Lower lobe of right lung (tissue), 2 donors: ENCODE measurements at regions not wholly inside any gene's neighbourhood (a gene's known extent, or its start where the extent isn't known, plus 50 kb on each side); places are given as distances from the start of the nearest gene placed in this dataset.
"Not testable (repeated sequence)": the region's sequence is repeated elsewhere in the genome, so short reads cannot be mapped to it uniquely, and the experiment has no call there.

Source experiments
- ATAC-seq, 2 donors: fragments of 200-7000 bp; cut with Tn5 transposase; one replicate each; pipeline ENCODE4 v1.9.1; 2020 to 2022; ENCODE audit warnings: mild to moderate bottlenecking in 2 of 2, moderate library complexity in 2 of 2
- DNase-seq: peaks from one replicate; pipeline ENCODE4 v3.0.0-alpha.2; 2020
- H3K27ac ChIP-seq: fragments of 200-600 bp; one replicate; pipeline ENCODE4 v1.8.0; 2022
- H3K27me3 ChIP-seq: fragments of 200-600 bp; one replicate; pipeline ENCODE4 v1.8.0; 2022; ENCODE audit warnings: low read depth
- H3K36me3 ChIP-seq: fragments of 200-600 bp; one replicate; pipeline ENCODE4 v1.8.0; 2022; ENCODE audit warnings: mild to moderate bottlenecking
- H3K4me1 ChIP-seq: fragments of 200-600 bp; one replicate; pipeline ENCODE4 v1.8.0; 2022
- H3K4me3 ChIP-seq: fragments of 200-600 bp; one replicate; pipeline ENCODE4 v1.8.0; 2022; ENCODE audit warnings: mild to moderate bottlenecking
- H3K9me3 ChIP-seq: fragments of 200-600 bp; one replicate; pipeline ENCODE4 v1.8.0; 2022
- intact Hi-C: fragments of 100-400 bp; cut with DNase I; formaldehyde crosslinking; loops from one replicate; pipeline ENCODE4 v1.11.0; 2022
- TF ChIP-seq, protein P1 (sequence below): fragments of 200-600 bp; IDR thresholded peaks from one replicate; pipeline ENCODE4 v1.8.0; 2022; ENCODE audit warnings: antibody characterized with exemption, mild to moderate bottlenecking
- donor health status: DM: no; HTN: yes; CAD: no; lungs with severe emphysema.

DNA sequence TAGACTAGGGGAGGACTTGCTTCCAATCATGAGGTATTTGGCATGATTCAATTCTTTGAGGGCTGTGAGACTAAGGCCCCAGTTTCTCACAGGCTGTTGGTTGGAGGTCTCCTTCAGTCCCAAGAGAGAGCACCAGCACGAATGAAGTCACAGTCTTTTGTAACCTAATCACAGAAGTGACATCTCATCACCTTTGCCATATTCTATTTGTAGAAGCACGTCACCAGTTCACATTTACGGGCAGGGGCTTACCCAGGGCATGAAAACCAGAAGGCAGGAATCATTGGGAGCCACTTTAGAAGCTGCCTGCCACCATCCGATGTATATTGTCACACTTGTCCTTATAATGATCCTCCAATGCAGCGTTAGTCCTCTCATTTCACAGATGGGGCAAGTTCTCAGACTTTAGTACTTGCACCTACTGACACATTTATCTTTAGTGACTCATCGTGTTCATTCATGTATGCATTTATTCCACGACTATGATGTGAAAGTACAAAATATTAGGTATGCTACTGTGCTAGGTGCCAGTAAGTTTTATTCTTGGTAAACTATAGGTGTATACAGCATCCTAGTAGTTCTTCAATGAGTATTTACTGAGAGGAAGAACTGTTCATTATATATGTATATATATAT is 163.8 kb upstream of the PGRMC2 start:
- H3K4me1 ChIP-seq = peaks cover 24% of the 10 kb centered on the region

GRCh38 chr4:128450326-128451120 is 162.9 kb upstream of the PGRMC2 start:
- Histone ChIP-seq H3K27me3 (no peaks in the 10 kb centered on the region), H3K4me1 (peaks cover 24% of the 10 kb centered on the region), H3K9me3 (no peaks in the 10 kb centered on the region), H3K27ac (no peak overlapping the region), H3K4me3 (no peak overlapping the region), H3K36me3 (no peaks in the 10 kb centered on the region)
- TF ChIP-seq, protein P1, sequence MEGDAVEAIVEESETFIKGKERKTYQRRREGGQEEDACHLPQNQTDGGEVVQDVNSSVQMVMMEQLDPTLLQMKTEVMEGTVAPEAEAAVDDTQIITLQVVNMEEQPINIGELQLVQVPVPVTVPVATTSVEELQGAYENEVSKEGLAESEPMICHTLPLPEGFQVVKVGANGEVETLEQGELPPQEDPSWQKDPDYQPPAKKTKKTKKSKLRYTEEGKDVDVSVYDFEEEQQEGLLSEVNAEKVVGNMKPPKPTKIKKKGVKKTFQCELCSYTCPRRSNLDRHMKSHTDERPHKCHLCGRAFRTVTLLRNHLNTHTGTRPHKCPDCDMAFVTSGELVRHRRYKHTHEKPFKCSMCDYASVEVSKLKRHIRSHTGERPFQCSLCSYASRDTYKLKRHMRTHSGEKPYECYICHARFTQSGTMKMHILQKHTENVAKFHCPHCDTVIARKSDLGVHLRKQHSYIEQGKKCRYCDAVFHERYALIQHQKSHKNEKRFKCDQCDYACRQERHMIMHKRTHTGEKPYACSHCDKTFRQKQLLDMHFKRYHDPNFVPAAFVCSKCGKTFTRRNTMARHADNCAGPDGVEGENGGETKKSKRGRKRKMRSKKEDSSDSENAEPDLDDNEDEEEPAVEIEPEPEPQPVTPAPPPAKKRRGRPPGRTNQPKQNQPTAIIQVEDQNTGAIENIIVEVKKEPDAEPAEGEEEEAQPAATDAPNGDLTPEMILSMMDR = no peak
- intact Hi-C loops = no loop called here
- DNase-seq (no peak), ATAC-seq (no peak)

More for the DNA sequence above, 163.8 kb upstream of the PGRMC2 start:
- TF ChIP-seq, protein P1 = no peak
- no peaks in the 10 kb centered on the region for H3K36me3 ChIP-seq
- H3K27me3 ChIP-seq = no peaks in the 10 kb centered on the region
- intact Hi-C loops = no loop called here
- DNase-seq = no peak
- no peak overlapping the region for H3K4me3 ChIP-seq
- no peaks in the 10 kb centered on the region for H3K9me3 ChIP-seq
- H3K27ac ChIP-seq = no peak overlapping the region
- no peak for ATAC-seq

DNA sequence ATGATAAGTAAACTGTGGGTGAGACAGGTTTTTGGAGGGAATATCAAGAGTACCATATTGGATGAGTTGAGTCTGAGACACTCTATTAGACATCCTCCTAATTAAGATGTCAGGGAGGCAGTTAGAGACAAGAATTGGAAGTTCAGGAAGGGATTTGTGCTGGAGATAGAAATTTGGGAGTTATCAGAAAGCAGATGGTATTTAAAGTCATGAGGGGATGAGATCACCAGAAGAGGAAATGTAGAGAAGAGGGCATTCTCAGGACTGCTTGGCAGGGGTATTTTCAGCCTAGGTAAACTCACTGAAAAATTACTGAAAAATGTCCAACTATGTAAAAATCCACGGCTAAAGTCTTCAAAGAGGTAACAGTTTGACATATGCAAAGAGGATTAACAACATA is 161.6 kb upstream of the PGRMC2 start:
- Histone ChIP-seq H3K9me3 (peaks cover 11% of the 10 kb centered on the region), H3K4me1 (peaks cover 18% of the 10 kb centered on the region), H3K4me3 (no peak overlapping the region), H3K27ac (no peak overlapping the region), H3K36me3 (no peaks in the 10 kb centered on the region), H3K27me3 (no peaks in the 10 kb centered on the region)
- DNase-seq (no peak), ATAC-seq (no peak)
- intact Hi-C loops = no loop called here
- TF ChIP-seq, protein P1 = no peak

DNA sequence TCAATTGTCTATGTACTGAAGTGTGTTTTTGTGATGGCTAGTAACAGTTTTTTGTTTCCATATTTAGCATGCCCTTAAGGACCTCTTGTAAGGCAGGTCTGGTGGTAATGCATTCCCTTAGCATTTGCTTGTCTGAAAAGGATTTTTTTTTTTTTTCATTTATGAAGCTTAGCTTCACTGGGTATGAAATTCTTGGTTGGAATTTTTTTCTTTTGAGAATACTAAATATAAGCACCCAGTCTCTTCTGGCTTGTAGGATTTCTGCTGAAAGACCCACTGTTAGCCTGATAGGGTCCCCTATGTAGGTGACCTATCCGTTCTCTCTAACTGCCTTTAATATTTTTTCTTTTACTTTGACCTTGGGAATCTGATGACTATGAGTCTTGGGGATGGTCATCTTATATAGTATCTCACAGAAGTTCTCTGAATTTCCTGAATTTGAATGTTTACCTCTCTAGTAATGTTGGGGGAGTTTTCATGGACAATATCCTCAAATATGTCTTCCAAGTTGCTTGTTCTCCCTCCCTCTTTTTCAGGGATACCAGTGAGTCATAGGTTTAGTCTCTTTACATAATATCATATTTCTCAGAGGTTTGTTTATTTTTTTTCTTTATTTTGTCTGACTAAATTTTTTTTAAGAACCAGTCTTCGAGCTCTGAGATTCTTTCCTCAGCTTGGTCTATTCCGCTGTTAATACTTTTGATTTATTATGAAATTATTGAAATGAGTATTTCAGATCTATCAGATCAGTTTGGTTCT is 157.1 kb upstream of the PGRMC2 start:
- H3K4me1 ChIP-seq = no peaks in the 10 kb centered on the region
- TF ChIP-seq, protein P1 = no peak
- intact Hi-C loops = no loop called here
- no peaks in the 10 kb centered on the region for H3K36me3 ChIP-seq
- no peak overlapping the region for H3K27ac ChIP-seq
- no peak for ATAC-seq
- peaks cover 13% of the 10 kb centered on the region for H3K9me3 ChIP-seq
- H3K27me3 ChIP-seq = no peaks in the 10 kb centered on the region
- DNase-seq = no peak
- H3K4me3 ChIP-seq = no peak overlapping the region

GRCh38 chr4:128440923-128441322 is 153.3 kb upstream of the PGRMC2 start:
- intact Hi-C loops = no loop called here
- peaks cover 23% of the 10 kb centered on the region for H3K9me3 ChIP-seq
- H3K4me3 ChIP-seq = no peak overlapping the region
- H3K27me3 ChIP-seq = no peaks in the 10 kb centered on the region
- no peak for DNase-seq
- TF ChIP-seq, protein P1 = no peak
- H3K27ac ChIP-seq = no peak overlapping the region
- H3K36me3 ChIP-seq = no peaks in the 10 kb centered on the region
- ATAC-seq = no peak
- H3K4me1 ChIP-seq = no peaks in the 10 kb centered on the region

DNA sequence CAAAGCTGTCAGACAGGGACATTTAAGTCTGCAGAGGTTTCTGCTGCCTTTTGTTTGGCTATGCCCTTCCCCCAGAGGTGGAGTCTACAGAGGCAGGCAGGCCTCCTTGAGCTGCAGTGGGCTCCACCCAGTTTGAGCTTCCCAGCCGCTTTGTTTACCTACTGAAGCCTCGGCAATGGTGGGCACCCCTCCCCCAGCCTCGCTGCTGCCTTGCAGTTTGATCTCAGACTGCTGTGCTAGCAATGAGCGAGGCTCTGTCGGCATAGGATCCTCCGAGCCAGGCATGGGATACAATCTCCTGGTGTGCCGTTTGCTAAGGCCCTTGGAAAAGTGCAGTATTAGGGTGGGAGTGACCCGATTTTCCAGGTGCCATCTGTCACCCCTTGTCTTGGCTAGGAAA is 149.4 kb upstream of the PGRMC2 start:
- H3K27me3 ChIP-seq, H3K27ac ChIP-seq, H3K4me1 ChIP-seq, H3K36me3 ChIP-seq, H3K9me3 ChIP-seq, H3K4me3 ChIP-seq, intact Hi-C loops, ATAC-seq, DNase-seq: not testable (repeated sequence)

GRCh38 chr4:128429023-128429613 is 141.5 kb upstream of the PGRMC2 start:
- H3K36me3 ChIP-seq, H3K4me3 ChIP-seq, intact Hi-C loops, H3K27me3 ChIP-seq, H3K9me3 ChIP-seq, DNase-seq, H3K27ac ChIP-seq, ATAC-seq, H3K4me1 ChIP-seq: not testable (repeated sequence)
